ENCODE measurements at regions not wholly inside any gene's neighbourhood (a gene's known extent, or its start where the extent isn't known, plus 50 kb on each side); places are given as distances from the start of the nearest gene placed in this dataset.

GRCh38 chr12:98319716-98320425 lies 195.5 kb upstream of the TMPO start:
- TF ChIP-seq, protein P1, sequence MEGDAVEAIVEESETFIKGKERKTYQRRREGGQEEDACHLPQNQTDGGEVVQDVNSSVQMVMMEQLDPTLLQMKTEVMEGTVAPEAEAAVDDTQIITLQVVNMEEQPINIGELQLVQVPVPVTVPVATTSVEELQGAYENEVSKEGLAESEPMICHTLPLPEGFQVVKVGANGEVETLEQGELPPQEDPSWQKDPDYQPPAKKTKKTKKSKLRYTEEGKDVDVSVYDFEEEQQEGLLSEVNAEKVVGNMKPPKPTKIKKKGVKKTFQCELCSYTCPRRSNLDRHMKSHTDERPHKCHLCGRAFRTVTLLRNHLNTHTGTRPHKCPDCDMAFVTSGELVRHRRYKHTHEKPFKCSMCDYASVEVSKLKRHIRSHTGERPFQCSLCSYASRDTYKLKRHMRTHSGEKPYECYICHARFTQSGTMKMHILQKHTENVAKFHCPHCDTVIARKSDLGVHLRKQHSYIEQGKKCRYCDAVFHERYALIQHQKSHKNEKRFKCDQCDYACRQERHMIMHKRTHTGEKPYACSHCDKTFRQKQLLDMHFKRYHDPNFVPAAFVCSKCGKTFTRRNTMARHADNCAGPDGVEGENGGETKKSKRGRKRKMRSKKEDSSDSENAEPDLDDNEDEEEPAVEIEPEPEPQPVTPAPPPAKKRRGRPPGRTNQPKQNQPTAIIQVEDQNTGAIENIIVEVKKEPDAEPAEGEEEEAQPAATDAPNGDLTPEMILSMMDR (IDR thresholded peaks at IDR 0.05): no peak
- no peak for TF ChIP-seq POLR2A (IDR thresholded peaks at IDR 0.05)

Measured in adrenal gland (tissue), 5 donors.